C4-2B (cell line): ENCODE measurements at regions not wholly inside any gene's neighbourhood (a gene's known extent, or its start where the extent isn't known, plus 50 kb on each side); places are given as distances from the start of the nearest gene placed in this dataset.

ENCODE experiments used
- CTCF ChIP-seq: fragments of 450-650 bp; conservative IDR thresholded peaks from 2 replicates; pipeline ENCODE4 v1.5.1; 2017; ENCODE audit warnings: mild to moderate bottlenecking
- ZFX ChIP-seq: fragments of 450-650 bp; IDR thresholded peaks from 2 replicates; pipeline ENCODE4 v1.6.1; 2017

GRCh38 chr16:51404386-51404785 is 253.3 kb upstream of the SALL1 start:
- TF ChIP-seq CTCF (no peak), ZFX (no peak)
